NCI-H774 (cell line): ENCODE measurements at regions not wholly inside any gene's neighbourhood (a gene's known extent, or its start where the extent isn't known, plus 50 kb on each side); places are given as distances from the start of the nearest gene placed in this dataset.
"Not testable (repeated sequence)": the region's sequence is repeated elsewhere in the genome, so short reads cannot be mapped to it uniquely, and the experiment has no call there.

ENCODE experiments used
- DNase-seq: peaks from one replicate; lab custom pipeline; 2025; lab: John Stamatoyannopoulos, UW

- DNase-seq: no peak
These were observed 234.2 kb upstream of the NETO1 start for GRCh38 chr18:73101977-73102376.

GRCh38 chr18:73101491-73101890 is 233.7 kb upstream of the NETO1 start:
- DNase-seq: not testable (repeated sequence)

- DNase-seq: peak; percentile 37
These were observed 232.0 kb upstream of the NETO1 start for GRCh38 chr18:73099759-73100158.

- no peak for DNase-seq
These were observed 226.0 kb upstream of the NETO1 start for GRCh38 chr18:73093687-73094250.

- no peak for DNase-seq
These were observed 220.7 kb upstream of the NETO1 start for GRCh38 chr18:73088445-73088844.

- DNase-seq: no peak
These were observed 219.6 kb upstream of the NETO1 start for GRCh38 chr18:73087282-73087977.

- DNase-seq: no peak
These were observed 212.1 kb upstream of the NETO1 start for GRCh38 chr18:73079920-73080319.

GRCh38 chr18:73060666-73061288 is 193.0 kb upstream of the NETO1 start:
- DNase-seq: no peak

- no peak for DNase-seq
These were observed 191.5 kb upstream of the NETO1 start for GRCh38 chr18:73059280-73059679.

- no peak for DNase-seq
These were observed 179.9 kb upstream of the NETO1 start for GRCh38 chr18:73047688-73048087.

- DNase-seq: no peak
These were observed 177.2 kb upstream of the NETO1 start for GRCh38 chr18:73045037-73045436.

- DNase-seq: no peak
These were observed 175.8 kb upstream of the NETO1 start for GRCh38 chr18:73043611-73044010.

GRCh38 chr18:73043211-73043610 is 175.4 kb upstream of the NETO1 start:
- DNase-seq: peak; percentile 31

GRCh38 chr18:73040247-73040646 is 172.5 kb upstream of the NETO1 start:
- DNase-seq: no peak

- no peak for DNase-seq
These were observed 170.5 kb upstream of the NETO1 start for GRCh38 chr18:73038336-73038735.

- DNase-seq: no peak
These were observed 156.2 kb upstream of the NETO1 start for GRCh38 chr18:73023975-73024374.

- DNase-seq: no peak
These were observed 141.9 kb upstream of the NETO1 start for GRCh38 chr18:73009691-73010090.

GRCh38 chr18:73007915-73008308 is 140.1 kb upstream of the NETO1 start:
- no peak for DNase-seq

GRCh38 chr18:73007195-73007914 is 139.6 kb upstream of the NETO1 start:
- no peak for DNase-seq

GRCh38 chr18:73006331-73006730 is 138.5 kb upstream of the NETO1 start:
- no peak for DNase-seq

- DNase-seq: no peak
These were observed 136.5 kb upstream of the NETO1 start for GRCh38 chr18:73004260-73004659.

- no peak for DNase-seq
These were observed 132.3 kb upstream of the NETO1 start for GRCh38 chr18:72999971-73000607.
